RWPE1 (cell line): ENCODE measurements at regions not wholly inside any gene's neighbourhood (a gene's known extent, or its start where the extent isn't known, plus 50 kb on each side); places are given as distances from the start of the nearest gene placed in this dataset.

Experiments used
- CTCF ChIA-PET: fragments of 350-600 bp; sonication (Branson Sonifier 250); formaldehyde crosslinking; extraction: SDS; loops from one replicate; lab custom pipeline; 2021; lab: Yijun Ruan, JAX
- POLR2A ChIA-PET: fragments of 400-600 bp; formaldehyde crosslinking; extraction: SDS; loops from one replicate; lab custom pipeline; 2020; ENCODE audit warnings: antibody characterized with exemption; ENCODE audit not compliant: low non-redundant PET; lab: Yijun Ruan, JAX
- DNase-seq: peaks from one replicate; pipeline ENCODE4 v3.0.0; 2012; ENCODE audit warnings: low spot score
- H3K27ac ChIP-seq: fragments of 450-650 bp; 2 replicates; pipeline ENCODE4 v1.5.1; 2017
- TF ChIP-seq, protein P1 (sequence below): fragments of 450-650 bp; conservative IDR thresholded peaks from 2 replicates; pipeline ENCODE4 v1.5.1; 2017; ENCODE audit warnings: low read depth, mild to moderate bottlenecking

DNA sequence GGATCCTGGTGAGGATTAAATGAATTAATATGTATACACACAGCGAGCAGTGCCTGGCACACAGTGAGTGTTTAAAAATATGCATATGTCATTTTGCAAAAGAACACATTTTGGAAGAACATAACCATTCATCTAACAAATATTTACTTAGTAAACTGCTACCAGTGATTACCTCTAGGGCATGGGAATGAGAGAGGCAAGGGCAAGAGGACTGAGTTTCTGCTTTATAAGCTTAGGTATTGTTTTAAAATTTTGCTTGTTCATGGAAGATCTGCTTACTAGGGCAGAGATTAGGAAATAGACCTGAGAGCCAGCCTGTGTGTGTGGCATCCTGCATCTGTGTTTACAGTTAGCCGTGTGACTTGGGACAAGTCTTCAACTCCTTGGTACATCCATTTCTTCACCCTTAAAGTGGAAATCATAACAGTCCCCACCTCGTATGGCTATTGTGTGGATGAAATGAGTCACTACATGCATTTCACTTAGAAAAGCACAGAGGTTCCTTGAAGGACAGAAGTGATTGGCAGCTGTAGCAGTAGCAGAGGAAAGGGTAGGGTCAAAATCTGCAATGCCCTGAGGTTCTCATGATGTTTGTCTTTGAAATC lies 198.5 kb upstream of the FMN2 start:
- TF ChIP-seq, protein P1, sequence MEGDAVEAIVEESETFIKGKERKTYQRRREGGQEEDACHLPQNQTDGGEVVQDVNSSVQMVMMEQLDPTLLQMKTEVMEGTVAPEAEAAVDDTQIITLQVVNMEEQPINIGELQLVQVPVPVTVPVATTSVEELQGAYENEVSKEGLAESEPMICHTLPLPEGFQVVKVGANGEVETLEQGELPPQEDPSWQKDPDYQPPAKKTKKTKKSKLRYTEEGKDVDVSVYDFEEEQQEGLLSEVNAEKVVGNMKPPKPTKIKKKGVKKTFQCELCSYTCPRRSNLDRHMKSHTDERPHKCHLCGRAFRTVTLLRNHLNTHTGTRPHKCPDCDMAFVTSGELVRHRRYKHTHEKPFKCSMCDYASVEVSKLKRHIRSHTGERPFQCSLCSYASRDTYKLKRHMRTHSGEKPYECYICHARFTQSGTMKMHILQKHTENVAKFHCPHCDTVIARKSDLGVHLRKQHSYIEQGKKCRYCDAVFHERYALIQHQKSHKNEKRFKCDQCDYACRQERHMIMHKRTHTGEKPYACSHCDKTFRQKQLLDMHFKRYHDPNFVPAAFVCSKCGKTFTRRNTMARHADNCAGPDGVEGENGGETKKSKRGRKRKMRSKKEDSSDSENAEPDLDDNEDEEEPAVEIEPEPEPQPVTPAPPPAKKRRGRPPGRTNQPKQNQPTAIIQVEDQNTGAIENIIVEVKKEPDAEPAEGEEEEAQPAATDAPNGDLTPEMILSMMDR = no peak
- no peak overlapping the region for H3K27ac ChIP-seq
- ChIA-PET POLR2A (no interaction called here), CTCF (interaction anchor here (0.7 kb wide), 1 partner anchor 292 kb away, joined by 4 read pairs; no protein-coding TSS in a partner anchor)
- peak; percentile 12 for DNase-seq

DNA sequence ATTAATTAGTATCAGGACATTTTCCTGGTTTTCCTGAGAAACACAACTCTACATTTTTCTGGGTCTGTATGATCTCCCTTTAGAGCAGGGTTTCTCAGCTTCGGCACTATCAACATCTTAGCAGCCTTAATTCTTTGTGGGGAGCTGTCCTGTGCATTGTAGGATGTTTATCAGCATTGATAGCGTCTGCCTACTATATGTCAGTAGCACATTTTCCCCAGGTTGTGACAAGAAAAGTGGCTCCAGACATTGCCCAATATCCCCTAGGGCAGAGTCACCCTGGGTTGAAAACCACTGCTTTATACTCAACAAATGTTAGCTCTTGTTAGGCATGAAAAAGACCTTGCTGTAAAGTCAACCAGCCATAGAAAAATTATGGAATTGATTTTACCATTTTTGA lies 195.1 kb upstream of the FMN2 start:
- H3K27ac ChIP-seq = no peak overlapping the region
- TF ChIP-seq, protein P1 = no peak
- POLR2A ChIA-PET = no interaction called here
- CTCF ChIA-PET = no interaction called here
- DNase-seq = no peak

GRCh38 chr1:239896980-239897379 lies 194.7 kb upstream of the FMN2 start:
- no peak for DNase-seq
- CTCF ChIA-PET = interaction anchor here (0.5 kb wide), 1 partner anchor 54 kb away, joined by 3 read pairs; no protein-coding TSS in a partner anchor
- TF ChIP-seq, protein P1 = no peak
- POLR2A ChIA-PET = no interaction called here
- no peak overlapping the region for H3K27ac ChIP-seq

DNA sequence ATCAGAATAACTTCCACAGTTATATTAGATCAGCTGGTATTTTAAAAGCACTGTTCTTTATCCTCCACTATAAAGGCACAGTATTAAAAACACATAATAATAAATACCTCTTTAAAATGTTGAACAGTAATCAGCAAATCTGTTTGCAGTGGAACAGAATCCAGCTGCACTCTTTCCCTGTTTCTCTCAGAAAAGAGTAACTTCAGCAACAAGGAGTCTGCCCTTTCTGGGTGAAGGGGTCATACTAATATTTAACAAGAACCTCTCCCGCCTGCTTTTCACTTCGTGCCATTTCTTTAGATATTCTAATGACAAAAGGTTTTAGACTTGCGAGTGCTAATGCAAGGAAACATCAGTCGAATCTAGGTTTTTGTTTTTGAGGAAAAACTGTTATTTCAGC lies 194.2 kb upstream of the FMN2 start:
- no peak overlapping the region for H3K27ac ChIP-seq
- TF ChIP-seq, protein P1 = no peak
- DNase-seq = no peak
- POLR2A ChIA-PET = no interaction called here
- CTCF ChIA-PET = interaction anchor here (0.5 to 1.0 kb wide), 6 partner anchors 11 to 492 kb away, joined by 3 to 7 read pairs (median 3); no protein-coding TSS in a partner anchor

GRCh38 chr1:239898062-239898730 lies 193.5 kb upstream of the FMN2 start:
- TF ChIP-seq, protein P1 = peak; percentile 85
- ChIA-PET POLR2A (no interaction called here), CTCF (interaction anchor here (0.5 to 1.0 kb wide), 5 partner anchors 10 to 492 kb away, joined by 3 to 7 read pairs (median 3); no protein-coding TSS in a partner anchor)
- peak; percentile 75 for DNase-seq
- no peak overlapping the region for H3K27ac ChIP-seq

DNA sequence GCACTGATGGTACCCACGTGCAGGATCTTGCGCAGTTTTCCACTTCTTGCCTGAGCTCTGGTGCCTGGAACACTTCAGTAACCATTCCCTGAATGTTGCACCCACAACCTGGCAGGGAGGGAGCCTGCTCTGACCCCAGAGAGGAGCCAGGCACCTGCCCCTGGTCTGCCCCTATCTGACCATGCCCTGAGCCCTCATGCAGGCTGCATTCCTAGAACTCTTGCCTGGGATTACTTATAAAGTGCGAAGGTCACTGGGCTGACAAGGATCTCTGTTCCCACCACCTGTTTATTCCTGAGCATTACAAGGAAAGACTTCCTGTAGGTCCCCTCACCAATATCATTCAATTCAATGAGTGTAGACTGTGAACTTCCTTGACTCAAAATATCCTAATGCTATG lies 191.9 kb upstream of the FMN2 start:
- CTCF ChIA-PET = no interaction called here
- no peak overlapping the region for H3K27ac ChIP-seq
- POLR2A ChIA-PET = no interaction called here
- TF ChIP-seq, protein P1 = no peak
- no peak for DNase-seq
